Ammon's horn (tissue), 1 donor: ENCODE measurements at regions not wholly inside any gene's neighbourhood (a gene's known extent, or its start where the extent isn't known, plus 50 kb on each side); places are given as distances from the start of the nearest gene placed in this dataset.
A peak's percentile ranks its signal among the peaks of the same experiment; 100 is the strongest.

Source experiments
- DNase-seq: peaks from one replicate; pipeline ENCODE4 v3.0.0-alpha.2; 2016; ENCODE audit warnings: low spot score

GRCh38 chr6:147758303-147758702 is 249.8 kb downstream of the SAMD5 start:
- no peak for DNase-seq

- DNase-seq, result no peak
These were observed 250.6 kb downstream of the SAMD5 start for GRCh38 chr6:147759093-147759492.

GRCh38 chr6:147759536-147759935 is 251.0 kb downstream of the SAMD5 start:
- DNase-seq, result no peak

GRCh38 chr6:147765541-147765940 is 257.1 kb downstream of the SAMD5 start:
- no peak for DNase-seq

- no peak for DNase-seq
These were observed 260.5 kb downstream of the SAMD5 start for GRCh38 chr6:147768969-147769368.

GRCh38 chr6:147769496-147770087 is 261.1 kb downstream of the SAMD5 start:
- DNase-seq, result no peak

- no peak for DNase-seq
These were observed 261.7 kb downstream of the SAMD5 start for GRCh38 chr6:147770221-147770620.

GRCh38 chr6:147772724-147773123 is 264.2 kb downstream of the SAMD5 start:
- DNase-seq, result no peak

GRCh38 chr6:147774856-147775255 is 266.4 kb downstream of the SAMD5 start:
- no peak for DNase-seq

- no peak for DNase-seq
These were observed 268.2 kb downstream of the SAMD5 start for GRCh38 chr6:147776631-147777213.

- DNase-seq, result no peak
These were observed 271.1 kb downstream of the SAMD5 start for GRCh38 chr6:147779624-147780023.

GRCh38 chr6:147782302-147782701 is 273.8 kb downstream of the SAMD5 start:
- no peak for DNase-seq

GRCh38 chr6:147784371-147784770 is 275.9 kb downstream of the SAMD5 start:
- no peak for DNase-seq

GRCh38 chr6:147787417-147787816 is 278.9 kb downstream of the SAMD5 start:
- peak; percentile 10 for DNase-seq

GRCh38 chr6:147789430-147789947 is 281.0 kb downstream of the SAMD5 start:
- no peak for DNase-seq

- DNase-seq, result no peak
These were observed 285.6 kb downstream of the SAMD5 start for GRCh38 chr6:147793871-147794643.

GRCh38 chr6:147802459-147802858 is 294.0 kb downstream of the SAMD5 start:
- DNase-seq, result no peak

- no peak for DNase-seq
These were observed 296.7 kb downstream of the SAMD5 start for GRCh38 chr6:147805155-147805554.

GRCh38 chr6:147806697-147807096 is 298.2 kb downstream of the SAMD5 start:
- DNase-seq, result no peak

- DNase-seq, result no peak
These were observed 300.1 kb downstream of the SAMD5 start for GRCh38 chr6:147808640-147809039.

- no peak for DNase-seq
These were observed 303.6 kb downstream of the SAMD5 start for GRCh38 chr6:147811913-147812629.

GRCh38 chr6:147817042-147817689 is 308.7 kb downstream of the SAMD5 start:
- no peak for DNase-seq
